Thyroid gland (tissue), 4 donors: ENCODE measurements at regions not wholly inside any gene's neighbourhood (a gene's known extent, or its start where the extent isn't known, plus 50 kb on each side); places are given as distances from the start of the nearest gene placed in this dataset.

Experiments used
- DNase-seq, 2 donors: peaks; one replicate each; pipeline ENCODE4 v3.0.0-alpha.2; 2019
- H3K27ac ChIP-seq, 3 donors: fragments of 200-600 bp; sonication (generic); 1 replicate in 2 of 3; 2 replicates in 1 of 3; pipeline ENCODE4 v1.5.1; 2016 to 2019; ENCODE audit warnings: mild to moderate bottlenecking in 1 of 3, moderate library complexity in 1 of 3
- H3K27me3 ChIP-seq: fragments of 200-600 bp; sonication (generic); one replicate; pipeline ENCODE4 v1.5.1; 2019
- H3K36me3 ChIP-seq, 2 donors: fragments of 200-600 bp; sonication (generic); one replicate each; pipeline ENCODE4 v1.5.1; 2016 to 2019
- H3K4me1 ChIP-seq, 2 donors: fragments of 200-600 bp; sonication (generic); one replicate each; pipeline ENCODE4 v1.5.1; 2017 to 2019
- H3K4me3 ChIP-seq, 3 donors: fragments of 200-600 bp; sonication (generic); replicated peaks in 1 of 3; 1 replicate in 2 of 3; 2 replicates in 1 of 3; pipeline ENCODE4 v1.5.1; 2016; ENCODE audit warnings: mild to moderate bottlenecking in 1 of 3
- H3K9me3 ChIP-seq: fragments of 200-600 bp; sonication (generic); one replicate; pipeline ENCODE4 v1.5.1; 2017
- CTCF ChIP-seq, 6 experiments: fragments of 200-600 bp in 3 of 6; fragments of 450-650 bp in 3 of 6; sonication (generic) in 3 of 6; IDR thresholded peaks; one replicate each; pipeline ENCODE4 v1.5.1; 2016 to 2019; ENCODE audit warnings: antibody characterized with exemption in 6 of 6, mild to moderate bottlenecking in 2 of 6, inconsistent platforms in 1 of 6, moderate library complexity in 1 of 6
- POLR2A ChIP-seq, 2 donors: fragments of 450-650 bp; IDR thresholded peaks; one replicate each; pipeline ENCODE4 v1.6.1; 2017; ENCODE audit warnings: antibody characterized with exemption in 2 of 2, mild to moderate bottlenecking in 2 of 2, moderate library complexity in 1 of 2
- WGBS, 2 donors: methylation state at CpG; one replicate each; pipeline ENCODE4 v1.1.5; 2017; 5-methylcytosine and 5-hydroxymethylcytosine counted together
- intact Hi-C: fragments of 100-400 bp; cut with DNase I; formaldehyde crosslinking; loops from one replicate; pipeline ENCODE4 v1.15.1; 2023

- Histone ChIP-seq H3K4me1 (no peaks in the 10 kb centered on the region), H3K4me3 (no peak overlapping the region), H3K36me3 (no peaks in the 10 kb centered on the region), H3K9me3 (no peaks in the 10 kb centered on the region), H3K27ac (no peak overlapping the region), H3K27me3 (no peaks in the 10 kb centered on the region)
- intact Hi-C loops, result no loop called here
- no peak for TF ChIP-seq CTCF (IDR thresholded peaks at IDR 0.05)
- no peak for TF ChIP-seq POLR2A (IDR thresholded peaks at IDR 0.05)
- DNase-seq, result no peak
- 42 to 60% methylated on average over 1 of the region's 1 CpG for WGBS, 2 donors
Measured at GRCh38 chr2:238710032-238710735, 137.7 kb upstream of the TWIST2 start.

DNA sequence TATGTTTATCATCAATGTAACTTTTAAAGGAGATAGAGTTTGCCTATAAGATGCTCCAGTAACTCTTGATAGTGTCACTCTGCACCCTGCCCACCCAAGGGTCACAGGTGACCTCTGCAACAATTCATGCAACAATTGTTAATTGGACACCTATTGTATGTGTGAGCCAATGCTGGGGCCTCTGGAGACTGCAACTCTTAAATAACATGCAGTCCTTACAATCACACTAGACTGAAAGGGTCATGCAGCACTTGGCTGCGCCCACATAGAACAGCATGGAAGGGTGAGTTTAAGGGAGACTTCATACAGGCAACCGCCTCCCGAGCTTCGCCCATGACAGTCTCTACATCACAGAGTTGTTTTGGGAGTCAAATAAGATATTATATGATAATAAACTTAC lies 137.1 kb upstream of the TWIST2 start:
- H3K36me3 ChIP-seq, result no peaks in the 10 kb centered on the region
- H3K27ac ChIP-seq, result no peak overlapping the region
- no peaks in the 10 kb centered on the region for H3K27me3 ChIP-seq
- H3K9me3 ChIP-seq, result no peaks in the 10 kb centered on the region
- intact Hi-C loops, result no loop called here
- DNase-seq, result no peak
- no peak for TF ChIP-seq CTCF (IDR thresholded peaks at IDR 0.05)
- TF ChIP-seq POLR2A (IDR thresholded peaks at IDR 0.05), result no peak
- no peak overlapping the region for H3K4me3 ChIP-seq
- 91 to 93% methylated on average over 4 of the region's 4 CpGs for WGBS, 2 donors
- H3K4me1 ChIP-seq, result no peaks in the 10 kb centered on the region

GRCh38 chr2:238711346-238711745 lies 136.5 kb upstream of the TWIST2 start:
- no peaks in the 10 kb centered on the region for H3K4me1 ChIP-seq
- H3K9me3 ChIP-seq, result no peaks in the 10 kb centered on the region
- no peak overlapping the region for H3K27ac ChIP-seq
- H3K36me3 ChIP-seq, result no peaks in the 10 kb centered on the region
- H3K4me3 ChIP-seq, result no peak overlapping the region
- intact Hi-C loops, result no loop called here
- no peak for DNase-seq
- 79 to 85% methylated on average over 5 of the region's 5 CpGs for WGBS, 2 donors
- H3K27me3 ChIP-seq, result no peaks in the 10 kb centered on the region
- TF ChIP-seq POLR2A (IDR thresholded peaks at IDR 0.05) (no peak), CTCF (IDR thresholded peaks at IDR 0.05) (no peak)

DNA sequence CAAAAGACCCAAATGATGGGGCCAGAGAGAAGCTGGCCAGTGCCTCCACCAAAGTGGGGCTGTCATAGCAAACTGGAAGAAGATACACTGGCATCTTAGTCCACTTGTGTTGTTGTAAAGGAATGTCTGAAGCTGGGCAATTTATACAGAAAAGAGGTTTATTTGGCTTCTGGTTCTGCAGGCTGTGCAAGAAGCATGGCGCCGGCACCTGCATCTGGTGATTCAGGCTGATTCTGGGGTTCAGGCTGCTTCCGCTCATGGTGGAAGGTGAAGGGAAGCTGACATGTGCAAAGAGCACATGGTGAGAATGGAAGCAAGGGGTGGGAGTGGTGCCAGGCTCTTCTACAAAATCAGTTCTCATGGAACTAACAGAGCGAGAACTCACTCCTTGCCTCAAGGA lies 135.9 kb upstream of the TWIST2 start:
- no peak for DNase-seq
- intact Hi-C loops, result no loop called here
- Histone ChIP-seq H3K27me3 (no peaks in the 10 kb centered on the region), H3K36me3 (no peaks in the 10 kb centered on the region), H3K27ac (no peak overlapping the region), H3K4me3 (no peak overlapping the region), H3K9me3 (no peaks in the 10 kb centered on the region), H3K4me1 (no peaks in the 10 kb centered on the region)
- WGBS, 2 donors, result 85 to 88% methylated on average over 4 of the region's 4 CpGs
- TF ChIP-seq POLR2A (IDR thresholded peaks at IDR 0.05), result no peak
- no peak for TF ChIP-seq CTCF (IDR thresholded peaks at IDR 0.05)

DNA sequence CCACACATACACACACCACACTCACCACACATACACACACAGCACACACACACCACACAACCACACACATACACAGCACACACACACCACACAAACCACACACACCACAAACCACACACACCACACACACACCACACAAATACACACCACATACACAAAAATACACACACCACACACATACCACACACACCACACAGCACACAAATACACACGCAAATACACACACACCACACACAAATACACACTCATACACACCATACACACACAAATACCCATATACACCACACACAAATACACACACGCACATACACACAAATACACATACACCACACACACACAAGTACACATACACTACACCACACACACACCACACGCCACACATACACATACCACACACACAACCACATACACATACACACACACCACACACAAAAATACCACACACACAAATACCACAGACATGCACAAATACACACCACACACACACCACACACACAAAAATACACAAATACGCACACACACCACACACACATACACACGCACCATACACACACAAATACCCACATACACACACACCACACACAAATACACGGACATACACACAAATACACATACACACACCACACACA lies 134.6 kb upstream of the TWIST2 start:
- Histone ChIP-seq H3K4me3 (no peak overlapping the region), H3K27me3 (no peaks in the 10 kb centered on the region), H3K27ac (no peak overlapping the region), H3K4me1 (no peaks in the 10 kb centered on the region), H3K36me3 (no peaks in the 10 kb centered on the region), H3K9me3 (no peaks in the 10 kb centered on the region)
- intact Hi-C loops, result no loop called here
- TF ChIP-seq CTCF (IDR thresholded peaks at IDR 0.05), result no peak
- no peak for TF ChIP-seq POLR2A (IDR thresholded peaks at IDR 0.05)
- no peak for DNase-seq
- WGBS, 2 donors, result 92 to 93% methylated on average over 6 of the region's 6 CpGs
